ENCODE measurements at regions not wholly inside any gene's neighbourhood (a gene's known extent, or its start where the extent isn't known, plus 50 kb on each side); places are given as distances from the start of the nearest gene placed in this dataset.

DNA sequence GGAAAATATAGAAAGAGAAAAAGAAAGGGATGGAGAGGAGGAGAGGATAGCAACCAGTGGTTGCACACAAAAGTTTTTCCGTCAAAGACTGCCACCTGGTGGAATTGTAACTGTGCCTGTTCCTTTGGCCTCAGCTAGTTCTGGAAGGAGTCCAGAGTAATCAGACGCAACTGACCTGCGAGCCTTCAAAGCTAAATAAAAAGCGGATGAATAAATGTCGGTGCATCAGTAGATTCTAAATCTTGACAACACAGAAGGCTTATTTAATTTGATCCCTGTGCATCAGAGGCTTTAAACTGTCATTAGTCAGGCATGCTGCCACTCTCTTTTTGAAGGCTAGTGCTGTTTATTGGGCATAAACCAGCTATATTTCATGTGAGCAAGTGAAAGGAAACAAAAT lies 132.9 kb upstream of the ACO1 start:
- TF ChIP-seq, protein P1, sequence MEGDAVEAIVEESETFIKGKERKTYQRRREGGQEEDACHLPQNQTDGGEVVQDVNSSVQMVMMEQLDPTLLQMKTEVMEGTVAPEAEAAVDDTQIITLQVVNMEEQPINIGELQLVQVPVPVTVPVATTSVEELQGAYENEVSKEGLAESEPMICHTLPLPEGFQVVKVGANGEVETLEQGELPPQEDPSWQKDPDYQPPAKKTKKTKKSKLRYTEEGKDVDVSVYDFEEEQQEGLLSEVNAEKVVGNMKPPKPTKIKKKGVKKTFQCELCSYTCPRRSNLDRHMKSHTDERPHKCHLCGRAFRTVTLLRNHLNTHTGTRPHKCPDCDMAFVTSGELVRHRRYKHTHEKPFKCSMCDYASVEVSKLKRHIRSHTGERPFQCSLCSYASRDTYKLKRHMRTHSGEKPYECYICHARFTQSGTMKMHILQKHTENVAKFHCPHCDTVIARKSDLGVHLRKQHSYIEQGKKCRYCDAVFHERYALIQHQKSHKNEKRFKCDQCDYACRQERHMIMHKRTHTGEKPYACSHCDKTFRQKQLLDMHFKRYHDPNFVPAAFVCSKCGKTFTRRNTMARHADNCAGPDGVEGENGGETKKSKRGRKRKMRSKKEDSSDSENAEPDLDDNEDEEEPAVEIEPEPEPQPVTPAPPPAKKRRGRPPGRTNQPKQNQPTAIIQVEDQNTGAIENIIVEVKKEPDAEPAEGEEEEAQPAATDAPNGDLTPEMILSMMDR (IDR thresholded peaks at IDR 0.05), result peak in 2 of 6 experiments; percentile 15 to 51
- TF ChIP-seq POLR2A (IDR thresholded peaks at IDR 0.05), result no peak

Data from thyroid gland (tissue), 4 donors.